HG03045 (cell line): ENCODE measurements at regions not wholly inside any gene's neighbourhood (a gene's known extent, or its start where the extent isn't known, plus 50 kb on each side); places are given as distances from the start of the nearest gene placed in this dataset.
"Not testable (repeated sequence)": the region's sequence is repeated elsewhere in the genome, so short reads cannot be mapped to it uniquely, and the experiment has no call there.

Experiments used
- ATAC-seq: cut with Tn5 transposase; IDR thresholded peaks from one replicate; pipeline ENCODE4 v1.9.1; 2021; ENCODE audit warnings: mild to moderate bottlenecking, moderate library complexity; ENCODE audit not compliant: unreplicated experiment

- ATAC-seq = no peak
Observed at GRCh38 chr19:27971869-27972268, 1241.1 kb downstream of the UQCRFS1 start.

DNA sequence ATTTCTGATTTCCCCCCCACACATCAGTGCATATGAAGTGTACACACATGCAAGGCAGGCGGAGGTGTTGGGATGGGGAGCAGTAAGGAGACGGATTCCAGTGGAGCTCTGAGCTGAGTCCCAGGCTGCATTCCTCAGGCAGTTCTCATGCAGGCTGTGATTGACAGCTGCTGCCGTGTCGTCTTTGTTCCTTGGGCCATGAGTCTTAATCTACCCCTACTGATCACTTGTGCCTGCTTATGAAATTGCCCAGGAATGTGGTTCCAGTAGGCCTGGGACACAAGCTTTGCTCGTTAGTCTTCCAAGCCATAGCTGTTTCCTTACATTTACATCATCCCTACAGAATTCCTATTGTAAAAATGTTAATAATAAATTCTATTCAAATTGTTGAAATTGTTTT is 1241.9 kb downstream of the UQCRFS1 start:
- no peak for ATAC-seq

GRCh38 chr19:27966390-27966816 is 1246.5 kb downstream of the UQCRFS1 start:
- ATAC-seq = no peak

DNA sequence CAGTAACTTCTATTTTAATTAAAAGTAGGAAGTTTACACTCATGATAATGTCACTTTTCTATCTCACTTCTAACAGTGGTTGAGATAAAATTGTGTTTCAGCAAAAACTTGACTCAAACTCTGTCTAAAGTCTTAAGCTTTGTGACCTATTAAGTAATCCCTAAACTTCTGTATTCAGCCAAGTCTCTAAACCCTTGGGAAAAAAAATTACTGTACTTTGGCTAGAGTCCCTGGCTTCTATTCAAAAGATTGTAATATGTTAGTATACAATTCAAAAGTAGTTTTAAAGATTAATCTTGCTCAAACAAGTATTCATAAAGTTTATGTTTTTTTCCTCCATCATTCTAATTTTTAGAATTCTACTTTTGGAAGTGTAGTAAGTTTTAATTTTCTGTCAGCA is 1248.8 kb downstream of the UQCRFS1 start:
- no peak for ATAC-seq

- ATAC-seq = no peak
Observed at GRCh38 chr19:27962264-27962663, 1250.7 kb downstream of the UQCRFS1 start.

- ATAC-seq = no peak
Observed at GRCh38 chr19:27955485-27956480, 1257.2 kb downstream of the UQCRFS1 start.

- ATAC-seq = not testable (repeated sequence)
Observed at GRCh38 chr19:27942607-27943006, 1270.3 kb downstream of the UQCRFS1 start.

GRCh38 chr19:27936139-27936538 is 1276.8 kb downstream of the UQCRFS1 start:
- no peak for ATAC-seq

- no peak for ATAC-seq
Observed at GRCh38 chr19:27935669-27936068, 1277.3 kb downstream of the UQCRFS1 start.

DNA sequence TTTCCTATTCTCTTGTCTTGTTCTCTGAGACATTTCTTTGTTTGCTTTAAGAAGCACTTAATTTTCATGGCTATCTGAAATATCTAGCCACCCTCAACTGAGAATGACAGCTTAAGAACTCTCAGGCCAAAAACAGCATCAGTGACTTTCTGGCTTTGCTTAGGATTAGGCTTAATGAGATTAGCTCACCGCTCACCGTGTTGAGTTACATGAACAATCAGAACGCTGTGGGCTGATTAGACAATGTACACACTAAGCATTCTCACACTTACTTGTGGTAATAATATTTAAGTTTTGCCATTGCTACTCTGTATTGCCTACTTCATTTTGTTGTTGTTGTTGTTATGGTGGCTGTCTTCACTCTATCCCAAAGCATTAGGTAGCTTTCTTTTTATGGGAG is 1283.6 kb downstream of the UQCRFS1 start:
- no peak for ATAC-seq

GRCh38 chr19:27925202-27925601 is 1287.7 kb downstream of the UQCRFS1 start:
- no peak for ATAC-seq

GRCh38 chr19:27922970-27923369 is 1290.0 kb downstream of the UQCRFS1 start:
- ATAC-seq = no peak

DNA sequence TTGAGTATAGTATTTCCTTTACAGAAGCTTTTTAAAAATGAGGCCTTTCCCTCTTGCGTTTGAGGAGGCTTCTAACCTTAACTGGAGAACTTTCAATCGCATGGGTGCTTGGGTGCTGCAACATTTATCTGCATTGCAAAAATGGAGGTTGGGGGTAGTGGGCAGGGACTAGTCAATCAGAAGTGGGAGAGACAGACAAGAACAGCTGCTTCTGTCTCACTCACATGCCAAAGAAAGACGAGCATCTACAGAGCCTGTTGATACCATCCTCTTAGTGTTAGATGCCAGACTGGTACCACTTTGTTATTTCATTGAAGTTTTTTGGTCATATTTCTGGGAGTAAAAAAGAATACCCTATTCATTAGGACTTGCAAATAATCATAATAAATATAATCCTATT is 1292.2 kb downstream of the UQCRFS1 start:
- ATAC-seq = no peak

GRCh38 chr19:27918818-27919217 is 1294.1 kb downstream of the UQCRFS1 start:
- ATAC-seq = no peak

DNA sequence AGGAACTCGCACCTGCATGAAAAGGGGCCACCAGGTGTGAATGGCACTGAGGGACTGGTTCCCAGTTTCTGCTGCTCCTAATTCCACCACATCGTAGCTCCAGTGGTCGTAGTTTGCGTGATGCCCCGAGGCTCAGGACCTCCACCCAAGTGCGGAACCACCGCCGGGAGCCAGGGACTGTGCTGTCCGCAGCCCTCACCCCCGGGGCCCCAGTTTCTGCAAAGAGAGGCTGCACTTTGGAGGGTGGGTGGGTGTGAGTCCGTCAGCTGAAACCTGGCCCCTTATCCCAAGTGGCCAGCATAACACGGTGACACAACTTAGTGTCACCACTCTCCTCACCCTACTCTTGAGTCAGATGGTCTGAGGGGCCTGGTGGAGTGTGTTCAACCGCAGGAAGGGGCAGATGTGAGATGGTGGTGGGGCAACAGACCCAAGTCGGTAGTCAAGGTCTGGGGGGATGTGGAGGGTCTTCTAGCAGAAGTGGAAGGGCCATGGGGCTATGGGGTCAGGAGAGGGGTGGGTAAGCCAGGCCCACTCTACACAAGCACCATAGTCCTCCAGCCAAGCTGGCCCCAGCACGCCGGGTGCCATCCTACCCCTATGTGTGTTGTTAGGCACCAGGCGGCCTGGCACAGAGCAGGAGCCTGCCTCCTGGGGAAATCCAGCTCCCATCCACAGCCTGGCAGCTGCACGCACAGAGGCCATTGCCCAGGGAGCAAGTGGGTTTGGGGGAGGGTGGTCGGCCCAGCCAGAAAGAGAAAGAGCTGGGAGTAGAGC is 1301.6 kb downstream of the UQCRFS1 start:
- no peak for ATAC-seq

DNA sequence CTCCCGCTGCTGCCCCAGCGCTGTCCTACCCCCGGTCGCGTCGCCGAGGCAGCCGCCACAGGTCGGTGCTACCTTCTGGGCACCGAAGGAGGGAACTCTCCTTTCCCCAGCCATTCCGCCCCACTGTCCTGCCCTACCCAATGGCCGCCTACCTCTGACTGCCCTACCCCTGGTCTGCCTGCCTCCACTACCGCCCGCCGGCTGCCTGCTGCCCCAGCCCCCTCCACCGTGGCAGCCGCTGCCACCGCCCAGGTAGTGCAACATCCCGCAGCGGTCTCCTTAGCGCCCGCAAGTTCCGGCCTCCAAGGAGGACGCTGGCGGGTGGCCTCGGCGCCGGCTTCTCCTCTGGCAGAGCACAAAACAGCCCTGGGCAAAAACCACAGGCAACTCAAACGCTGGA is 1303.1 kb downstream of the UQCRFS1 start:
- ATAC-seq = no peak

DNA sequence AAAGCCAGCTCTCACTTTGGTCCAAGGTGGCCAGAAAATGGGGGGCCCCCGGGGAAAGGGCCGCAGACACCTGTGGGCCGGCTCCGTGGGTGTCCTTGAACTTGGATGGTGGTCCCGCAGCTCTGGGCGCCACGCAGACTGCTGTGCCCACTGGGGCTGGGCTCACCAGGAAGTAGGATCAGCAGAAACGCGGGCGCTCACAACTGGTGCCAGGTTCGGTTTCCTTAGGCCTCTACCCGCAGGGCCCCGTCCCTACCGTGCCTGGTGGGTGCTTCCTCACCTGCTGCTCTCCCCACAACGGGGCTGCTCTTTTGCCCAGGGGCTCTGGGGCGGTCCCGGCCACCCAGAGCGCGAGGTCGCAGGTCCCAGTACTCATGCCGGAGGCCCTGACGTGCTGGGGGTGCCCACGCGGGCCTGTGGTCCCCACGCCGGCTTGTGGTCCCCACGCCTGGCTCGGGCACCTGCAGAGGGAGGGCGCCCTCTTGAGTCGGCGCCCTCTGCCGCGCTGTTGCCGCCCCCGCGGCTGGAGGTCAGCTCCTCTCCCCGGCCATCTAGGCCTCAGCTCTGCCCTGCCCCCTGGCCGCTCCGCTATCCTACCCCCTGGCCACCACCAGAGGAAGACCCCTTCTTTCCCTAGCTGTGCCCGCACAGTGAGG is 1303.6 kb downstream of the UQCRFS1 start:
- no peak for ATAC-seq

DNA sequence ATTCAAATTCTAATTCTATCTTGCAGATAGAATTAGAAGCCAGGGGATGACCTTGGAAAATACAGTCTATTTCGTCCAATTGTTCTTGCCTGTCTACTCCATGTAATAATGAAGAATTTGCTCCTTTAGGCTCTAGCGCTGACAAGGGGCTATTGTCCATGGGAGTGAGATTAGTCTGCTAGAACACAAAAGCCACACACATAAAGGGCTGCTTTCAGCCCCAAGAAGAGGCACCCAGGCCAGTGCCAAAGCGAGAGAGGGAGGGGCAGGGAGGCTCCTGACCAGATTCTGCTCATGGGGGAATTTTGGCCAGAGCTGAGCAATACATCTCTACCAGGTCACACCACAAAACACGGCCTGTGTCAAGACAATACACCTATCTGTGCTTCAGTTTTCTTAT is 1306.9 kb downstream of the UQCRFS1 start:
- no peak for ATAC-seq

DNA sequence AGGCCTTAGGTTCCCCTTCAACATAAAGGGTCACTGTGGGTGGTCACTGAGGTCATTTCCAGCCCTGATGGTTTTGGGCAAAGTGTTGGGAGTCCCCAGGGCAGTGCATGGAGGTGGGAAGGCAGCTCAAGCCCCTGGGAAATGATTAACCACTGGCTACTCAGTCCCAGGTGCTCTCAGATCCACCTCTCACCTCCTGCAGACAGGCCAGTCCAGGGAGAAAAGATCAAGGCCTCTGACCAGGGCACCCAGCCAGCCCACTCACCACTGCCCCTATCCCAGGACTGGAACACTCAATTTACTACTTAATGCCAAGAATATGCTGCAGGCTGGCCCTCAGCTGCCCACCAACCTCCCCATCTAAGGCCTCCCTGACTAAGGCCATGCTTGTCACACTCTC is 1307.9 kb downstream of the UQCRFS1 start:
- ATAC-seq = no peak

GRCh38 chr19:27901078-27901477 is 1311.9 kb downstream of the UQCRFS1 start:
- no peak for ATAC-seq

GRCh38 chr19:27896091-27896490 is 1316.9 kb downstream of the UQCRFS1 start:
- no peak for ATAC-seq
